Erythroblast (primary cell): ENCODE measurements at regions not wholly inside any gene's neighbourhood (a gene's known extent, or its start where the extent isn't known, plus 50 kb on each side); places are given as distances from the start of the nearest gene placed in this dataset.

Experiments
- GATA1 ChIP-seq: IDR thresholded peaks from 2 replicates; pipeline ENCODE4 v1.6.1; 2011; ENCODE audit warnings: low read depth, mild to moderate bottlenecking, control low read depth, low read length, moderate library complexity
- POLR2A ChIP-seq: IDR thresholded peaks from 2 replicates; pipeline ENCODE4 v1.6.1; 2011; ENCODE audit warnings: mild to moderate bottlenecking, low read length

DNA sequence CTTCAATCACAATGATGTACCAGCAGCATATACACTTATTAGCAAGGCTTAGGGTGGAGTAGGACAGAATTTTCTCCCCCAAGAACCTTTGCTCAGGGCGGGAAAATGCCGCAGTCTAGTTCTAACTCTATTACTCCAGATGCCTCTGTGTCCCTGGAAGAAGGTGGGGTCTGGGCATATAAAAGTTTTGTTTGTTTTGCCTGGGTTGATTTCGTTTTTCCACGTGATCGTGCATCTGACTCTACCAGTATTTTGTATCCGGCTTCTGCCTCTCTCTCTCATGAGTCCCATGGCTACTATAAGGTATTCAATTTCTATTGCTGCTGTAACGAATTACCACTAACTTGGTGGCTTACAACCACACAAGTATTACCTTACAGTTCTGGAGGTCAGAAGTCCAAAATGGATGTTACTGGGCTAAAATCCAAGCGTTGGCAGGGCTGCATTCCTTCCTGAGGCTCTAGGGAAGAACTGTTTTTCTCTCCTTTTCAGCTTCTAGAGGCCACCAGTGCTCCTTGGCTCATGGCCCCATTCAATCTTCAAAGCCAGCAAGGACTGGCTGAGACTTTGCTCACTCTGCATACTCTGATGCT, 181.2 kb upstream of the PRSS58 start:
- no peak for TF ChIP-seq POLR2A
- TF ChIP-seq GATA1 = no peak
